Endothelial cell of umbilical vein (primary cell): ENCODE measurements at regions not wholly inside any gene's neighbourhood (a gene's known extent, or its start where the extent isn't known, plus 50 kb on each side); places are given as distances from the start of the nearest gene placed in this dataset.

Source experiments
- BruUV-seq: library from RNA; stranded (reverse); fragments of 400-500 nt; replicated peaks from 2 replicates; lab custom pipeline; 2021; lab: Mats Ljungman, UMichigan
- CTCF ChIA-PET: fragments of 300-600, 350-600 bp; sonication (Branson Sonifier 250); formaldehyde crosslinking; loops from one replicate; lab custom pipeline; 2021; ENCODE audit warnings: antibody characterized with exemption, inconsistent platforms; lab: Charles Lee
- POLR2A ChIA-PET: fragments of 300-600, 350-600 bp; sonication (Branson Sonifier 250); formaldehyde crosslinking; loops from one replicate; lab custom pipeline; 2021; ENCODE audit warnings: antibody characterized with exemption, inconsistent platforms; lab: Charles Lee
- DNase-seq: peaks from one replicate; pipeline ENCODE4 v3.0.0-alpha.2; 2011; ENCODE audit warnings: low read depth, low spot score
- FAIRE-seq: peaks from 2 replicates; lab custom pipeline; 2011; peaks lifted over from hg19 to GRCh38; lab: Jason Lieb, UNC
- H2AFZ ChIP-seq: 2 replicates; pipeline ENCODE4 v1.6.0; 2012; ENCODE audit warnings: low read depth, low read length, control low read depth, inconsistent platforms
- H3K27ac ChIP-seq: 2 replicates; pipeline ENCODE4 v1.5.1; 2011; ENCODE audit warnings: low read depth, mild to moderate bottlenecking, control low read depth, low read length, moderate library complexity; ENCODE audit not compliant: insufficient read depth
- H3K27me3 ChIP-seq, 2 experiments: 2 replicates each; pipeline versions ENCODE4 v1.6.0 to v1.6.1; 2011; ENCODE audit warnings: low read length in 2 of 2, mixed read lengths in 1 of 2; ENCODE audit not compliant: control insufficient read depth in 2 of 2, insufficient read depth in 2 of 2
- H3K36me3 ChIP-seq, 2 experiments: 2 replicates in 1 of 2; 3 replicates in 1 of 2; pipeline ENCODE4 v1.5.1; 2011; ENCODE audit warnings: low read length in 2 of 2, mild to moderate bottlenecking in 1 of 2, moderate library complexity in 1 of 2; ENCODE audit not compliant: control insufficient read depth in 2 of 2, insufficient read depth in 2 of 2; ENCODE audit errors: extremely low read depth in 1 of 2
- H3K4me1 ChIP-seq: 3 replicates; pipeline ENCODE4 v1.5.1; 2011; ENCODE audit warnings: mild to moderate bottlenecking, low read length; ENCODE audit not compliant: control insufficient read depth, insufficient read depth; ENCODE audit errors: extremely low read depth
- H3K4me2 ChIP-seq: 2 replicates; pipeline ENCODE4 v1.6.1; 2011; ENCODE audit warnings: low read length, control low read depth, mixed read lengths; ENCODE audit not compliant: insufficient read depth
- H3K4me3 ChIP-seq, 3 experiments: fragments of 200-600 bp in 1 of 3; sonication (generic), shearing (Covaris generic) in 1 of 3; replicated peaks in 1 of 3; 2 replicates each; pipeline ENCODE4 v1.5.1; 2011 to 2016; ENCODE audit warnings: control low read depth in 3 of 3, low read length in 3 of 3, mild to moderate bottlenecking in 2 of 3, inconsistent platforms in 1 of 3, low read depth in 1 of 3, moderate library complexity in 1 of 3; ENCODE audit not compliant: insufficient read depth in 1 of 3
- H3K79me2 ChIP-seq: 2 replicates; pipeline ENCODE4 v1.6.0; 2012; ENCODE audit warnings: low read length, inconsistent platforms; ENCODE audit not compliant: control insufficient read depth, insufficient read depth
- H3K9ac ChIP-seq: replicated peaks from 2 replicates; pipeline ENCODE3; 2011; ENCODE audit warnings: low read length, control low read depth; ENCODE audit not compliant: insufficient read depth; ENCODE audit errors: extremely low read depth
- H3K9me1 ChIP-seq: replicated peaks from 3 replicates; pipeline ENCODE4 v1.6.0; 2011; ENCODE audit warnings: mild to moderate bottlenecking, low read length; ENCODE audit not compliant: control insufficient read depth, insufficient read depth; ENCODE audit errors: extremely low read depth
- H3K9me3 ChIP-seq: replicated peaks from 2 replicates; pipeline ENCODE4 v1.5.1; 2012; ENCODE audit warnings: low read length, inconsistent platforms; ENCODE audit not compliant: control insufficient read depth, insufficient read depth
- H4K20me1 ChIP-seq: replicated peaks from 2 replicates; pipeline ENCODE3; 2011; ENCODE audit warnings: mild to moderate bottlenecking, low read length; ENCODE audit not compliant: control insufficient read depth, insufficient read depth; ENCODE audit errors: extremely low read depth
- EZH2 ChIP-seq: IDR thresholded peaks from 2 replicates; pipeline ENCODE4 v1.6.1; 2012; ENCODE audit warnings: borderline replicate concordance, low read depth, mild to moderate bottlenecking, moderate library complexity, low read length, inconsistent platforms; ENCODE audit not compliant: severe bottlenecking
- FOS ChIP-seq: IDR thresholded peaks from 2 replicates; pipeline ENCODE4 v1.6.1; 2011; ENCODE audit warnings: mild to moderate bottlenecking, low read length, moderate library complexity, borderline replicate concordance; ENCODE audit not compliant: insufficient read depth
- GATA2 ChIP-seq: IDR thresholded peaks from 2 replicates; pipeline ENCODE4 v1.7.0; 2011; ENCODE audit warnings: low read depth, mild to moderate bottlenecking, moderate library complexity, mixed read lengths, low read length; ENCODE audit not compliant: insufficient read length, insufficient read depth
- JUN ChIP-seq: IDR thresholded peaks from 2 replicates; pipeline ENCODE4 v1.6.1; 2011; ENCODE audit warnings: borderline replicate concordance, low read depth; ENCODE audit not compliant: insufficient read length, insufficient read depth
- MYC ChIP-seq: IDR thresholded peaks from one replicate; pipeline ENCODE4 v1.6.1; 2011; ENCODE audit warnings: mild to moderate bottlenecking, low read depth, low read length
- POLR2A ChIP-seq: IDR thresholded peaks from 2 replicates; pipeline ENCODE4 v1.6.1; 2012; ENCODE audit warnings: low read depth, mild to moderate bottlenecking, control low read depth, low read length
- POLR2AphosphoS5 ChIP-seq: IDR thresholded peaks from 2 replicates; pipeline ENCODE4 v1.6.1; 2012; ENCODE audit warnings: low read depth, mild to moderate bottlenecking, control low read depth, low read length, moderate library complexity; ENCODE audit not compliant: insufficient read depth
- dilution Hi-C: fragments of 300-500 bp; cut with MboI; formaldehyde crosslinking; loops from one replicate; pipeline ENCODE4 v1.15.0; 2019; ENCODE audit warnings: low sequenced_read_pairs; ENCODE audit not compliant: extremely low pct_ligation_motif_present
- intact Hi-C: fragments of 100-400 bp; cut with micrococcal nuclease; formaldehyde crosslinking; loops from one replicate; pipeline ENCODE4 v1.10.0; 2022
- TF ChIP-seq, protein P1 (sequence below): IDR thresholded peaks from 2 replicates; pipeline ENCODE4 v1.6.1; 2011; ENCODE audit not compliant: insufficient read depth, insufficient read length
- TF ChIP-seq, protein P2 (sequence below), 2 donors: IDR thresholded peaks; 1 replicate in 1 of 2; 2 replicates in 1 of 2; pipeline ENCODE4 v1.5.1; 2011; ENCODE audit warnings: low read length in 2 of 2, mild to moderate bottlenecking in 2 of 2, moderate library complexity in 2 of 2, control low read depth in 1 of 2, inconsistent platforms in 1 of 2, low read depth in 1 of 2; ENCODE audit not compliant: insufficient read depth in 1 of 2; ENCODE audit errors: extremely low read depth in 1 of 2

DNA sequence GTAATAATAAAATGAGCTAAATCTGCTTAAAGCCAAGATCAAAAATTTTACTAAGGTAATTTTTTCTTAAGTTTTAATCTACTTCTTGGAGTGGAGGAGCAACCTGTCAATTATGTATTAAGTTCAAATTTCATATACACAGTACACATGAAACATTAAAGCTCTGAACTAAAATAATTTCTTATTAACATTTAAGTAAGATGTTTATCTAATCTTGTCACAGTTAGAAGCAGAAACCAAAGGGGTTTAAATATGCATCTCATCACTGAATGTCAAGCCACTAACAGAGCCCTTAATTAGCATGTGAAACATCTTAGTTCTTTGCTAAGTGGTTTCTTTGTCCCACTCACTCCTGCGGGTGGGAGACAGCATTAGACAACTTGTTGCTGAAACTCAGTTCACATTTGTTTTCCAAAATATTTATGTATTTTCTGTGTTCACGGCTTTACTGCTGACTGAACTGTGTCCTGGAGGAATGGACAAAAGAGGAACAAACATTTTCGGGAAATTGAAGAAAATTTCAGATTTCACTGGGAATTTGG is 130.9 kb upstream of the MBL2 start:
- no peak overlapping the region for H2AFZ ChIP-seq
- CTCF ChIA-PET: no interaction called here
- no peak overlapping the region for H3K9ac ChIP-seq
- dilution Hi-C loops (no loop called here), intact Hi-C loops (no loop called here)
- no peaks in the 10 kb centered on the region for H3K36me3 ChIP-seq
- H4K20me1 ChIP-seq: no peaks in the 10 kb centered on the region
- DNase-seq: no peak
- no peaks in the 10 kb centered on the region for H3K4me1 ChIP-seq
- no peak overlapping the region for H3K4me2 ChIP-seq
- no TSS peak for BruUV-seq
- TF ChIP-seq POLR2AphosphoS5 (no peak), POLR2A (no peak), EZH2 (no peak), FOS (no peak), GATA2 (no peak), MYC (no peak), JUN (no peak)
- TF ChIP-seq, protein P1, sequence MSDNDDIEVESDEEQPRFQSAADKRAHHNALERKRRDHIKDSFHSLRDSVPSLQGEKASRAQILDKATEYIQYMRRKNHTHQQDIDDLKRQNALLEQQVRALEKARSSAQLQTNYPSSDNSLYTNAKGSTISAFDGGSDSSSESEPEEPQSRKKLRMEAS: no peak
- TF ChIP-seq, protein P2, sequence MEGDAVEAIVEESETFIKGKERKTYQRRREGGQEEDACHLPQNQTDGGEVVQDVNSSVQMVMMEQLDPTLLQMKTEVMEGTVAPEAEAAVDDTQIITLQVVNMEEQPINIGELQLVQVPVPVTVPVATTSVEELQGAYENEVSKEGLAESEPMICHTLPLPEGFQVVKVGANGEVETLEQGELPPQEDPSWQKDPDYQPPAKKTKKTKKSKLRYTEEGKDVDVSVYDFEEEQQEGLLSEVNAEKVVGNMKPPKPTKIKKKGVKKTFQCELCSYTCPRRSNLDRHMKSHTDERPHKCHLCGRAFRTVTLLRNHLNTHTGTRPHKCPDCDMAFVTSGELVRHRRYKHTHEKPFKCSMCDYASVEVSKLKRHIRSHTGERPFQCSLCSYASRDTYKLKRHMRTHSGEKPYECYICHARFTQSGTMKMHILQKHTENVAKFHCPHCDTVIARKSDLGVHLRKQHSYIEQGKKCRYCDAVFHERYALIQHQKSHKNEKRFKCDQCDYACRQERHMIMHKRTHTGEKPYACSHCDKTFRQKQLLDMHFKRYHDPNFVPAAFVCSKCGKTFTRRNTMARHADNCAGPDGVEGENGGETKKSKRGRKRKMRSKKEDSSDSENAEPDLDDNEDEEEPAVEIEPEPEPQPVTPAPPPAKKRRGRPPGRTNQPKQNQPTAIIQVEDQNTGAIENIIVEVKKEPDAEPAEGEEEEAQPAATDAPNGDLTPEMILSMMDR (IDR thresholded peaks at IDR 0.05; ENCODE audit: extremely low read depth in 1 of 2, insufficient read depth in 1 of 2, low read depth in 1 of 2, low read length in 2 of 2): no peak
- POLR2A ChIA-PET: no interaction called here
- H3K4me3 ChIP-seq: no peak overlapping the region
- no peaks in the 10 kb centered on the region for H3K9me1 ChIP-seq
- no peaks in the 10 kb centered on the region for H3K79me2 ChIP-seq
- H3K27ac ChIP-seq: no peak overlapping the region
- no peaks in the 10 kb centered on the region for H3K9me3 ChIP-seq
- H3K27me3 ChIP-seq: peaks cover 0 to 4% of the 10 kb centered on the region in 2 experiments
- FAIRE-seq: no peak
